ENCODE measurements at regions not wholly inside any gene's neighbourhood (a gene's known extent, or its start where the extent isn't known, plus 50 kb on each side); places are given as distances from the start of the nearest gene placed in this dataset.

- no peaks in the 10 kb centered on the region for H4K20me1 ChIP-seq (ENCODE audit: insufficient read depth)
- H3K4me2 ChIP-seq = no peak overlapping the region
- no peaks in the 10 kb centered on the region for H3K27me3 ChIP-seq (ENCODE audit: insufficient read depth)
- no peaks in the 10 kb centered on the region for H3K9me3 ChIP-seq
- ChIA-PET CTCF (no interaction called here), POLR2A (no interaction called here)
- no peaks in the 10 kb centered on the region for H3K36me3 ChIP-seq (replicated peaks in 1 of 2; ENCODE audit: control insufficient read depth in 1 of 2, insufficient read depth in 2 of 2, low read length in 1 of 2)
- no peaks in the 10 kb centered on the region for H3K4me1 ChIP-seq (ENCODE audit: control insufficient read depth in 1 of 2, insufficient read depth in 2 of 2, low read depth in 1 of 2, low read length in 1 of 2)
- no peak overlapping the region for H3K9ac ChIP-seq
- TF ChIP-seq RCOR1 (IDR thresholded peaks at IDR 0.05; ENCODE audit: low read length) (no peak), SMC3 (IDR thresholded peaks at IDR 0.05; ENCODE audit: low read depth, low read length) (no peak), EZH2phosphoT487 (IDR thresholded peaks at IDR 0.05; ENCODE audit: borderline replicate concordance, low read depth) (no peak), IRF3 (IDR thresholded peaks at IDR 0.05; ENCODE audit: low read depth, low read length) (no peak), MXI1 (IDR thresholded peaks at IDR 0.05; ENCODE audit: low read depth, low read length) (no peak), FOXJ3 (CRISPR knock-in tag; IDR thresholded peaks at IDR 0.05) (no peak), JUND (IDR thresholded peaks at IDR 0.05) (no peak), NRF1 (IDR thresholded peaks at IDR 0.05; ENCODE audit: low read depth, low read length) (no peak), TCF12 (IDR thresholded peaks at IDR 0.05) (no peak), GABPA (IDR thresholded peaks at IDR 0.05; ENCODE audit: low read depth) (no peak), CTCF (IDR thresholded peaks at IDR 0.05) (no peak), REST (IDR thresholded peaks at IDR 0.05; ENCODE audit: low read depth, low read length) (no peak), POLR2AphosphoS5 (IDR thresholded peaks at IDR 0.05; ENCODE audit: low read depth, low read length) (no peak), CHD2 (IDR thresholded peaks at IDR 0.05; ENCODE audit: low read length, partially characterized antibody) (no peak)
- TF ChIP-seq, protein P1, sequence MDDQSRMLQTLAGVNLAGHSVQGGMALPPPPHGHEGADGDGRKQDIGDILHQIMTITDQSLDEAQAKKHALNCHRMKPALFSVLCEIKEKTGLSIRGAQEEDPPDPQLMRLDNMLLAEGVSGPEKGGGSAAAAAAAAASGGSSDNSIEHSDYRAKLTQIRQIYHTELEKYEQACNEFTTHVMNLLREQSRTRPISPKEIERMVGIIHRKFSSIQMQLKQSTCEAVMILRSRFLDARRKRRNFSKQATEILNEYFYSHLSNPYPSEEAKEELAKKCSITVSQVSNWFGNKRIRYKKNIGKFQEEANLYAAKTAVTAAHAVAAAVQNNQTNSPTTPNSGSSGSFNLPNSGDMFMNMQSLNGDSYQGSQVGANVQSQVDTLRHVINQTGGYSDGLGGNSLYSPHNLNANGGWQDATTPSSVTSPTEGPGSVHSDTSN (IDR thresholded peaks at IDR 0.05) = no peak
- TF ChIP-seq, protein P2, sequence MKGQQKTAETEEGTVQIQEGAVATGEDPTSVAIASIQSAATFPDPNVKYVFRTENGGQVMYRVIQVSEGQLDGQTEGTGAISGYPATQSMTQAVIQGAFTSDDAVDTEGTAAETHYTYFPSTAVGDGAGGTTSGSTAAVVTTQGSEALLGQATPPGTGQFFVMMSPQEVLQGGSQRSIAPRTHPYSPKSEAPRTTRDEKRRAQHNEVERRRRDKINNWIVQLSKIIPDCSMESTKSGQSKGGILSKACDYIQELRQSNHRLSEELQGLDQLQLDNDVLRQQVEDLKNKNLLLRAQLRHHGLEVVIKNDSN (IDR thresholded peaks at IDR 0.05; ENCODE audit: borderline replicate concordance, low read depth) = no peak
- H3F3A ChIP-seq (replicated peaks; ENCODE audit: insufficient read depth) = no peaks in the 10 kb centered on the region
- no peak for DNase-seq
- no peaks in the 10 kb centered on the region for H3K9me2 ChIP-seq
- H3K4me3 ChIP-seq (ENCODE audit: low read depth in 2 of 2, low read length in 1 of 2) = no peak overlapping the region
- H2AFZ ChIP-seq (ENCODE audit: low read depth) = no peak overlapping the region
- H3K79me2 ChIP-seq (ENCODE audit: insufficient read depth) = no peaks in the 10 kb centered on the region
- no peak overlapping the region for H3K27ac ChIP-seq (ENCODE audit: low read depth in 2 of 2, low read length in 1 of 2)
- 78% methylated on average over 1 of the region's 1 CpG for WGBS (ENCODE audit: low lambda C conversion rate)
Observed at GRCh38 chr4:63788271-63788670, 621.0 kb downstream of the TECRL start.
